ENCODE measurements at regions not wholly inside any gene's neighbourhood (a gene's known extent, or its start where the extent isn't known, plus 50 kb on each side); places are given as distances from the start of the nearest gene placed in this dataset.

GRCh38 chr1:168390271-168390670 lies 109.6 kb downstream of the TBX19 start:
- no peak for FAIRE-seq
- Histone ChIP-seq H4K20me1 (ENCODE audit: insufficient read depth, low read length) (no peaks in the 10 kb centered on the region), H3K9ac (ENCODE audit: insufficient read depth, low read depth, low read length) (no peak overlapping the region), H3K36me3 (replicated peaks in 1 of 2; ENCODE audit: control insufficient read depth in 1 of 2, insufficient read depth in 2 of 2, low read length in 2 of 2) (no peaks in the 10 kb centered on the region), H3K4me2 (ENCODE audit: low read depth, low read length) (no peak overlapping the region), H3K27ac (ENCODE audit: extremely low read length, insufficient read depth, low read length) (no peak overlapping the region), H2AFZ (ENCODE audit: low read length) (no peak overlapping the region), H3K79me2 (ENCODE audit: insufficient read depth, low read length) (peaks cover 5% of the 10 kb centered on the region), H3K27me3 (ENCODE audit: control insufficient read depth in 1 of 2, insufficient read depth in 2 of 2, low read length in 2 of 2) (no peaks in the 10 kb centered on the region), H3K9me3 (ENCODE audit: low read length) (no peaks in the 10 kb centered on the region), H3K4me1 (ENCODE audit: insufficient read depth, low read length) (no peaks in the 10 kb centered on the region; the same call in 1 of the 2 replicates), H3K4me3 (replicated peaks in 1 of 3; ENCODE audit: insufficient read depth in 1 of 3, low read depth in 2 of 3, low read length in 3 of 3) (no peak overlapping the region)
- DNase-seq (ENCODE audit: low spot score) = no peak
- TF ChIP-seq ZNF441 (CRISPR knock-in tag; IDR thresholded peaks at IDR 0.05; ENCODE audit: borderline replicate concordance) (no peak), TMF1 (CRISPR knock-in tag; IDR thresholded peaks at IDR 0.05; ENCODE audit: low read depth) (no peak)
- WGBS (ENCODE audit: low lambda C conversion rate) = 100% methylated on average over 2 of the region's 2 CpGs
- no peak for ATAC-seq
- POLR2A ChIA-PET = no interaction called here
- BruUV-seq (replicated peaks) = no TSS peak
- in situ Hi-C loops (cut with HindIII; ENCODE audit: extremely low pct_ligation_motif_present, low pct_unique_long_range_greater_than_20kb) (no loop called here), intact Hi-C loops (cut with micrococcal nuclease; ENCODE audit: unreplicated experiment) (no loop called here)
- CTCF ChIA-PET (ENCODE audit: low intra/inter-chr PET ratio, low total read pairs) = no interaction called here

- FAIRE-seq (no peak), DNase-seq (ENCODE audit: low spot score) (no peak), ATAC-seq (no peak)
- Histone ChIP-seq H3K4me2 (ENCODE audit: low read depth, low read length) (no peak overlapping the region), H3K27ac (ENCODE audit: extremely low read length, insufficient read depth, low read length) (no peak overlapping the region), H3K36me3 (replicated peaks in 1 of 2; ENCODE audit: control insufficient read depth in 1 of 2, insufficient read depth in 2 of 2, low read length in 2 of 2) (peaks cover 0 to 4% of the 10 kb centered on the region in 2 experiments; a peak in 1 of 5 replicates), H2AFZ (ENCODE audit: low read length) (no peak overlapping the region), H3K4me1 (ENCODE audit: insufficient read depth, low read length) (no peaks in the 10 kb centered on the region; the same call in 1 of the 2 replicates), H3K9ac (ENCODE audit: insufficient read depth, low read depth, low read length) (no peak overlapping the region), H3K27me3 (ENCODE audit: control insufficient read depth in 1 of 2, insufficient read depth in 2 of 2, low read length in 2 of 2) (no peaks in the 10 kb centered on the region), H3K4me3 (replicated peaks in 1 of 3; ENCODE audit: insufficient read depth in 1 of 3, low read depth in 2 of 3, low read length in 3 of 3) (no peak overlapping the region), H3K9me3 (ENCODE audit: low read length) (no peaks in the 10 kb centered on the region), H4K20me1 (ENCODE audit: insufficient read depth, low read length) (no peaks in the 10 kb centered on the region), H3K79me2 (ENCODE audit: insufficient read depth, low read length) (no peaks in the 10 kb centered on the region)
- ChIA-PET CTCF (ENCODE audit: low intra/inter-chr PET ratio, low total read pairs) (no interaction called here), POLR2A (no interaction called here)
- in situ Hi-C loops (cut with HindIII; ENCODE audit: extremely low pct_ligation_motif_present, low pct_unique_long_range_greater_than_20kb) (no loop called here), intact Hi-C loops (cut with micrococcal nuclease; ENCODE audit: unreplicated experiment) (no loop called here)
- WGBS (ENCODE audit: low lambda C conversion rate) = 91% methylated on average over 5 of the region's 5 CpGs
- no TSS peak for BruUV-seq (replicated peaks)
- TF ChIP-seq SNAPC5 (CRISPR knock-in tag; IDR thresholded peaks at IDR 0.05; ENCODE audit: borderline replicate concordance) = no peak
- no peak for TF ChIP-seq ZBTB8A (CRISPR knock-in tag; IDR thresholded peaks at IDR 0.05; ENCODE audit: borderline replicate concordance, low read depth)
These were observed 107.4 kb downstream of the TBX19 start for GRCh38 chr1:168387781-168388760.
